Calu3 (cell line): ENCODE measurements at regions not wholly inside any gene's neighbourhood (a gene's known extent, or its start where the extent isn't known, plus 50 kb on each side); places are given as distances from the start of the nearest gene placed in this dataset.
A peak's percentile ranks its signal among the peaks of the same experiment; 100 is the strongest.

Experiments
- BruUV-seq: library from RNA; stranded (reverse); fragments of 400-500 nt; replicated peaks from 2 replicates; lab custom pipeline; 2021; lab: Mats Ljungman, UMichigan
- CTCF ChIA-PET: fragments of 300-600 bp; sonication (Branson Sonifier 250); formaldehyde crosslinking; loops from one replicate; lab custom pipeline; 2022; ENCODE audit warnings: antibody characterized with exemption; lab: Charles Lee
- DNase-seq: peaks from one replicate; pipeline ENCODE4 v3.0.0; 2022
- H3K27ac Mint-ChIP-seq: one replicate; pipeline ENCODE4 v1.8.0; 2022; ENCODE audit warnings: mixed read lengths; ENCODE audit not compliant: unreplicated experiment
- H3K27me3 Mint-ChIP-seq: one replicate; pipeline ENCODE4 v1.8.0; 2022; ENCODE audit warnings: mixed read lengths; ENCODE audit not compliant: unreplicated experiment
- H3K36me3 Mint-ChIP-seq: one replicate; pipeline ENCODE4 v1.8.0; 2022; ENCODE audit warnings: mild to moderate bottlenecking, moderate library complexity, mixed read lengths; ENCODE audit not compliant: insufficient read depth, unreplicated experiment
- H3K4me1 Mint-ChIP-seq: one replicate; pipeline ENCODE4 v1.8.0; 2022; ENCODE audit warnings: mild to moderate bottlenecking, low read depth, mixed read lengths; ENCODE audit not compliant: unreplicated experiment
- H3K4me3 Mint-ChIP-seq: one replicate; pipeline ENCODE4 v1.8.0; 2022; ENCODE audit warnings: mild to moderate bottlenecking, low read depth, moderate library complexity, mixed read lengths; ENCODE audit not compliant: unreplicated experiment
- H3K9me3 Mint-ChIP-seq: one replicate; pipeline ENCODE4 v1.8.0; 2022; ENCODE audit warnings: low read depth, mixed read lengths; ENCODE audit not compliant: unreplicated experiment
- CTCF ChIP-seq: fragments of 200-600 bp; IDR thresholded peaks from one replicate; pipeline ENCODE4 v1.8.0; 2022; ENCODE audit warnings: antibody characterized with exemption; ENCODE audit not compliant: unreplicated experiment
- intact Hi-C: fragments of 100-400 bp; cut with micrococcal nuclease; formaldehyde crosslinking; loops from one replicate; pipeline ENCODE4 v1.10.0; 2022; ENCODE audit not compliant: unreplicated experiment

DNA sequence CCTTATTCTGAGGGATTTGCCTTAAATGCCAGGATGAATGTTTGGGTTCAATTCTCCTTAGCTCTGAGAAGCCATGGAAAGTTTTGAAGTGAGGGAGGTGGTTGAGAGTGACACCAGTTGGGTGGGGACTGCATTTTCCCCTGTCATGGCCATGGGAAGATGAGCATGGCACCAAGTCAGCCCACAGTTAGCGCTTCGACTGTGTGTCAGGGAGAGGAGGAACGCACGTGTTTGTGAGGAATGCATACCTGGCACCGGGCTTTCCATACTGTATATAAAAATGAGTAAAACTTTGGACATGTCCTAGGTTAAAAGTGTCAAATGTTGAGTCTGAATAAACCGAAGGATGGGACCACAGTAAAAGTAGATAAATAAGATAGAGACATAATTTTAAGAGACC lies 187.5 kb upstream of the KL start:
- Mint-ChIP-seq H3K4me3 (no peak overlapping the region), H3K36me3 (no peaks in the 10 kb centered on the region), H3K27ac (no peak overlapping the region), H3K27me3 (no peaks in the 10 kb centered on the region), H3K9me3 (no peaks in the 10 kb centered on the region), H3K4me1 (no peaks in the 10 kb centered on the region)
- BruUV-seq, result no TSS peak
- CTCF ChIA-PET, result no interaction called here
- intact Hi-C loops, result no loop called here
- no peak for TF ChIP-seq CTCF
- DNase-seq, result no peak

GRCh38 chr13:32829269-32829668 lies 187.0 kb upstream of the KL start:
- DNase-seq, result no peak
- H3K36me3 Mint-ChIP-seq, result no peaks in the 10 kb centered on the region
- no peaks in the 10 kb centered on the region for H3K9me3 Mint-ChIP-seq
- BruUV-seq, result no TSS peak
- intact Hi-C loops, result no loop called here
- no peaks in the 10 kb centered on the region for H3K4me1 Mint-ChIP-seq
- no peak for TF ChIP-seq CTCF
- no peak overlapping the region for H3K27ac Mint-ChIP-seq
- CTCF ChIA-PET, result interaction anchor here (0.6 kb wide), 1 partner anchor 1081 kb away, joined by 3 read pairs; no protein-coding TSS in a partner anchor
- no peak overlapping the region for H3K4me3 Mint-ChIP-seq
- no peaks in the 10 kb centered on the region for H3K27me3 Mint-ChIP-seq

GRCh38 chr13:32829676-32830335 lies 186.4 kb upstream of the KL start:
- CTCF ChIA-PET, result interaction anchor here (0.6 kb wide), 1 partner anchor 1081 kb away, joined by 3 read pairs; no protein-coding TSS in a partner anchor
- DNase-seq, result peak; percentile 7
- no peaks in the 10 kb centered on the region for H3K36me3 Mint-ChIP-seq
- no TSS peak for BruUV-seq
- H3K27ac Mint-ChIP-seq, result no peak overlapping the region
- H3K4me3 Mint-ChIP-seq, result no peak overlapping the region
- no peaks in the 10 kb centered on the region for H3K4me1 Mint-ChIP-seq
- no peaks in the 10 kb centered on the region for H3K27me3 Mint-ChIP-seq
- no peak for TF ChIP-seq CTCF
- intact Hi-C loops, result no loop called here
- H3K9me3 Mint-ChIP-seq, result no peaks in the 10 kb centered on the region

GRCh38 chr13:32830336-32831031 lies 185.7 kb upstream of the KL start:
- no peaks in the 10 kb centered on the region for H3K27me3 Mint-ChIP-seq
- no peaks in the 10 kb centered on the region for H3K9me3 Mint-ChIP-seq
- no peak for TF ChIP-seq CTCF
- intact Hi-C loops, result no loop called here
- no peak overlapping the region for H3K4me3 Mint-ChIP-seq
- no TSS peak for BruUV-seq
- no peaks in the 10 kb centered on the region for H3K4me1 Mint-ChIP-seq
- DNase-seq, result no peak
- CTCF ChIA-PET, result no interaction called here
- no peaks in the 10 kb centered on the region for H3K36me3 Mint-ChIP-seq
- H3K27ac Mint-ChIP-seq, result no peak overlapping the region
